Body of pancreas (tissue), 4 donors: ENCODE measurements at regions not wholly inside any gene's neighbourhood (a gene's known extent, or its start where the extent isn't known, plus 50 kb on each side); places are given as distances from the start of the nearest gene placed in this dataset.

Experiments used
- ATAC-seq: fragments of 150-250 bp; one replicate; pipeline ENCODE4 v1.9.1; 2016
- DNase-seq, 4 donors: peaks; one replicate each; pipeline ENCODE4 v3.0.0-alpha.2; 2019
- H3K27ac ChIP-seq, 4 donors: fragments of 200-600 bp; sonication (generic); 1 replicate in 3 of 4; 2 replicates in 1 of 4; pipeline versions ENCODE4 v1.5.1 to v1.6.1; 2016 to 2019; ENCODE audit warnings: mild to moderate bottlenecking in 1 of 4, mixed read lengths in 1 of 4, moderate library complexity in 1 of 4
- H3K27me3 ChIP-seq, 2 donors: fragments of 200-600 bp; sonication (generic); one replicate each; pipeline ENCODE4 v1.6.0; 2016; ENCODE audit warnings: mild to moderate bottlenecking in 1 of 2
- H3K36me3 ChIP-seq, 2 donors: fragments of 200-600 bp; sonication (generic); replicated peaks in 1 of 2; 2 replicates each; pipeline ENCODE4 v1.5.1; 2016; ENCODE audit warnings: low read depth in 2 of 2; ENCODE audit not compliant: insufficient read depth in 1 of 2
- H3K4me1 ChIP-seq: fragments of 200-600 bp; sonication (generic); one replicate; pipeline ENCODE4 v1.6.0; 2016
- H3K4me3 ChIP-seq, 2 donors: fragments of 200-600 bp; sonication (generic); 1 replicate in 1 of 2; 2 replicates in 1 of 2; pipeline ENCODE4 v1.5.1; 2016 to 2019
- H3K9me3 ChIP-seq, 3 donors: fragments of 200-600 bp; sonication (generic); 1 replicate in 2 of 3; 2 replicates in 1 of 3; pipeline ENCODE4 v1.5.1; 2016
- CTCF ChIP-seq, 7 experiments: fragments of 450-650 bp in 4 of 7; fragments of 200-600 bp in 3 of 7; sonication (generic) in 3 of 7; IDR thresholded peaks; one replicate each; pipeline ENCODE4 v1.5.1; 2016 to 2019; ENCODE audit warnings: antibody characterized with exemption in 7 of 7
- POLR2A ChIP-seq, 3 donors: fragments of 450-650 bp; IDR thresholded peaks; one replicate each; pipeline ENCODE4 v1.6.1; 2016; ENCODE audit warnings: antibody characterized with exemption in 3 of 3, mild to moderate bottlenecking in 2 of 3
- WGBS, 2 donors: methylation state at CpG; one replicate each; pipeline ENCODE4 v1.1.5; 2017; 5-methylcytosine and 5-hydroxymethylcytosine counted together
- intact Hi-C: fragments of 100-400 bp; cut with DNase I; formaldehyde crosslinking; loops from one replicate; pipeline ENCODE4 v1.15.1; 2023

- WGBS, 2 donors = 73 to 74% methylated on average over 4 of the region's 4 CpGs
- no peak overlapping the region for H3K27ac ChIP-seq
- H3K4me1 ChIP-seq = no peaks in the 10 kb centered on the region
- ATAC-seq (no peak), DNase-seq (no peak)
- TF ChIP-seq POLR2A (IDR thresholded peaks at IDR 0.05) = no peak
- TF ChIP-seq CTCF (IDR thresholded peaks at IDR 0.05) = no peak
- no peaks in the 10 kb centered on the region for H3K9me3 ChIP-seq
- no peaks in the 10 kb centered on the region for H3K27me3 ChIP-seq
- no peaks in the 10 kb centered on the region for H3K36me3 ChIP-seq
- H3K4me3 ChIP-seq = no peak overlapping the region
- intact Hi-C loops = no loop called here
Measured at GRCh38 chr1:68633141-68633919, 136.4 kb upstream of the DEPDC1 start.

- DNase-seq = no peak
- intact Hi-C loops = no loop called here
- no peaks in the 10 kb centered on the region for H3K9me3 ChIP-seq
- H3K36me3 ChIP-seq = no peaks in the 10 kb centered on the region
- no peak overlapping the region for H3K27ac ChIP-seq
- ATAC-seq = no peak
- no peak for TF ChIP-seq POLR2A (IDR thresholded peaks at IDR 0.05)
- no peak for TF ChIP-seq CTCF (IDR thresholded peaks at IDR 0.05)
- H3K4me1 ChIP-seq = no peaks in the 10 kb centered on the region
- no peak overlapping the region for H3K4me3 ChIP-seq
- H3K27me3 ChIP-seq = no peaks in the 10 kb centered on the region
Measured at GRCh38 chr1:68644504-68644903, 147.6 kb upstream of the DEPDC1 start.

GRCh38 chr1:68651115-68651514 lies 154.2 kb upstream of the DEPDC1 start:
- TF ChIP-seq POLR2A (IDR thresholded peaks at IDR 0.05) (no peak), CTCF (IDR thresholded peaks at IDR 0.05) (no peak)
- Histone ChIP-seq H3K27ac (no peak overlapping the region), H3K4me1 (no peaks in the 10 kb centered on the region), H3K4me3 (no peak overlapping the region), H3K36me3 (no peaks in the 10 kb centered on the region), H3K27me3 (no peaks in the 10 kb centered on the region), H3K9me3 (no peaks in the 10 kb centered on the region)
- 26 to 36% methylated on average over 1 of the region's 1 CpG for WGBS, 2 donors
- ATAC-seq (no peak), DNase-seq (no peak)
- intact Hi-C loops = no loop called here

- no peak for TF ChIP-seq POLR2A (IDR thresholded peaks at IDR 0.05)
- TF ChIP-seq CTCF (IDR thresholded peaks at IDR 0.05) = no peak
- no peaks in the 10 kb centered on the region for H3K9me3 ChIP-seq
- ATAC-seq (no peak), DNase-seq (no peak)
- intact Hi-C loops = no loop called here
- H3K4me3 ChIP-seq = no peak overlapping the region
- H3K36me3 ChIP-seq = no peaks in the 10 kb centered on the region
- WGBS, 2 donors = 67 to 76% methylated on average over 2 of the region's 2 CpGs
- no peaks in the 10 kb centered on the region for H3K4me1 ChIP-seq
- no peaks in the 10 kb centered on the region for H3K27me3 ChIP-seq
- H3K27ac ChIP-seq = no peak overlapping the region
Measured at GRCh38 chr1:68653882-68654281, 157.0 kb upstream of the DEPDC1 start.

GRCh38 chr1:68673771-68674170 lies 176.9 kb upstream of the DEPDC1 start:
- no peak overlapping the region for H3K27ac ChIP-seq
- 62 to 66% methylated on average over 4 of the region's 4 CpGs for WGBS, 2 donors
- H3K4me3 ChIP-seq = no peak overlapping the region
- DNase-seq = no peak
- no peak for ATAC-seq
- H3K36me3 ChIP-seq = no peaks in the 10 kb centered on the region
- H3K27me3 ChIP-seq = no peaks in the 10 kb centered on the region
- no peaks in the 10 kb centered on the region for H3K9me3 ChIP-seq
- intact Hi-C loops = no loop called here
- no peaks in the 10 kb centered on the region for H3K4me1 ChIP-seq
- TF ChIP-seq CTCF (IDR thresholded peaks at IDR 0.05) (no peak), POLR2A (IDR thresholded peaks at IDR 0.05) (no peak)
